Testis (tissue), 2 donors: ENCODE measurements at regions not wholly inside any gene's neighbourhood (a gene's known extent, or its start where the extent isn't known, plus 50 kb on each side); places are given as distances from the start of the nearest gene placed in this dataset.

Experiments
- DNase-seq: peaks from one replicate; pipeline ENCODE4 v3.0.0-alpha.2; 2019
- H3K27ac ChIP-seq, 2 donors: fragments of 200-600 bp; sonication (generic); one replicate each; pipeline ENCODE4 v1.5.1; 2019
- H3K27me3 ChIP-seq: fragments of 200-600 bp; sonication (generic); one replicate; pipeline ENCODE4 v1.5.1; 2019
- H3K36me3 ChIP-seq: fragments of 200-600 bp; sonication (generic); one replicate; pipeline ENCODE4 v1.5.1; 2017; ENCODE audit warnings: low read depth; ENCODE audit errors: missing control alignments
- H3K4me1 ChIP-seq: fragments of 200-600 bp; sonication (generic); one replicate; pipeline ENCODE4 v1.5.1; 2019
- H3K4me3 ChIP-seq, 2 donors: fragments of 200-600 bp; sonication (generic); one replicate each; pipeline ENCODE4 v1.5.1; 2017 to 2019
- H3K9me3 ChIP-seq: fragments of 200-600 bp; sonication (generic); one replicate; pipeline ENCODE4 v1.5.1; 2017
- CTCF ChIP-seq, 3 experiments: fragments of 450-650 bp in 2 of 3; fragments of 200-600 bp in 1 of 3; sonication (generic) in 1 of 3; IDR thresholded peaks; one replicate each; pipeline ENCODE4 v1.5.1; 2016 to 2019; ENCODE audit warnings: antibody characterized with exemption in 3 of 3, mild to moderate bottlenecking in 2 of 3, moderate library complexity in 1 of 3
- POLR2A ChIP-seq: fragments of 450-650 bp; IDR thresholded peaks from one replicate; pipeline ENCODE4 v1.6.1; 2017; ENCODE audit warnings: antibody characterized with exemption, mild to moderate bottlenecking, moderate library complexity
- WGBS, 2 donors: methylation state at CpG; one replicate each; pipeline ENCODE4 v1.1.5; 2018; 5-methylcytosine and 5-hydroxymethylcytosine counted together
- intact Hi-C: fragments of 100-400 bp; cut with DNase I; formaldehyde crosslinking; loops from one replicate; pipeline ENCODE4 v1.15.1; 2023; ENCODE audit warnings: low total_unique reads

GRCh38 chr20:10842116-10842515, 168.3 kb upstream of the JAG1 start:
- intact Hi-C loops: no loop called here
- 77 to 79% methylated on average over 3 of the region's 3 CpGs for WGBS, 2 donors
- Histone ChIP-seq H3K9me3 (no peaks in the 10 kb centered on the region), H3K4me3 (no peak overlapping the region), H3K27me3 (no peaks in the 10 kb centered on the region), H3K4me1 (no peaks in the 10 kb centered on the region), H3K27ac (no peak overlapping the region), H3K36me3 (no peaks in the 10 kb centered on the region)
- TF ChIP-seq CTCF (IDR thresholded peaks at IDR 0.05): no peak
- no peak for TF ChIP-seq POLR2A
- DNase-seq: no peak

- Histone ChIP-seq H3K36me3 (no peaks in the 10 kb centered on the region), H3K4me1 (no peaks in the 10 kb centered on the region), H3K9me3 (no peaks in the 10 kb centered on the region), H3K27ac (no peak overlapping the region), H3K27me3 (no peaks in the 10 kb centered on the region), H3K4me3 (no peak overlapping the region)
- DNase-seq: peak; percentile 19
- 54 to 60% methylated on average over 5 of the region's 5 CpGs for WGBS, 2 donors
- TF ChIP-seq CTCF (IDR thresholded peaks at IDR 0.05) (no peak), POLR2A (no peak)
- intact Hi-C loops: no loop called here
Measured at GRCh38 chr20:10843146-10843711, 169.4 kb upstream of the JAG1 start.

- peaks cover 11% of the 10 kb centered on the region for H3K4me1 ChIP-seq
- no peak overlapping the region for H3K27ac ChIP-seq
- H3K27me3 ChIP-seq: no peaks in the 10 kb centered on the region
- no peak overlapping the region for H3K4me3 ChIP-seq
- TF ChIP-seq POLR2A: no peak
- no peak for TF ChIP-seq CTCF (IDR thresholded peaks at IDR 0.05)
- no peaks in the 10 kb centered on the region for H3K9me3 ChIP-seq
- intact Hi-C loops: no loop called here
- DNase-seq: no peak
- no peaks in the 10 kb centered on the region for H3K36me3 ChIP-seq
Measured at GRCh38 chr20:10846766-10847165, 173.0 kb upstream of the JAG1 start.

GRCh38 chr20:10848810-10849370, 175.1 kb upstream of the JAG1 start:
- no peaks in the 10 kb centered on the region for H3K9me3 ChIP-seq
- H3K27me3 ChIP-seq: no peaks in the 10 kb centered on the region
- intact Hi-C loops: no loop called here
- 39 to 40% methylated on average over 6 of the region's 6 CpGs for WGBS, 2 donors
- H3K36me3 ChIP-seq: no peaks in the 10 kb centered on the region
- peak; percentile 53 for DNase-seq
- H3K4me3 ChIP-seq: no peak overlapping the region
- H3K27ac ChIP-seq: peak overlapping the region in 1 of 2 donors; percentile 51
- TF ChIP-seq CTCF (IDR thresholded peaks at IDR 0.05) (no peak), POLR2A (no peak)
- peaks cover 11% of the 10 kb centered on the region for H3K4me1 ChIP-seq

- Histone ChIP-seq H3K27me3 (no peaks in the 10 kb centered on the region), H3K36me3 (no peaks in the 10 kb centered on the region), H3K27ac (no peak overlapping the region), H3K4me3 (no peak overlapping the region), H3K9me3 (no peaks in the 10 kb centered on the region), H3K4me1 (peaks cover 11% of the 10 kb centered on the region)
- intact Hi-C loops: no loop called here
- WGBS, 2 donors: 87 to 89% methylated on average over 2 of the region's 2 CpGs
- no peak for DNase-seq
- TF ChIP-seq CTCF (IDR thresholded peaks at IDR 0.05) (no peak), POLR2A (no peak)
Measured at GRCh38 chr20:10853176-10853575, 179.4 kb upstream of the JAG1 start.
